C4-2B (cell line): ENCODE measurements at regions not wholly inside any gene's neighbourhood (a gene's known extent, or its start where the extent isn't known, plus 50 kb on each side); places are given as distances from the start of the nearest gene placed in this dataset.

ENCODE experiments used
- ZFX ChIP-seq: fragments of 450-650 bp; IDR thresholded peaks from 2 replicates; pipeline ENCODE4 v1.6.1; 2017
- TF ChIP-seq, protein P1 (sequence below): fragments of 450-650 bp; conservative IDR thresholded peaks from 2 replicates; pipeline ENCODE4 v1.5.1; 2017; ENCODE audit warnings: mild to moderate bottlenecking

DNA sequence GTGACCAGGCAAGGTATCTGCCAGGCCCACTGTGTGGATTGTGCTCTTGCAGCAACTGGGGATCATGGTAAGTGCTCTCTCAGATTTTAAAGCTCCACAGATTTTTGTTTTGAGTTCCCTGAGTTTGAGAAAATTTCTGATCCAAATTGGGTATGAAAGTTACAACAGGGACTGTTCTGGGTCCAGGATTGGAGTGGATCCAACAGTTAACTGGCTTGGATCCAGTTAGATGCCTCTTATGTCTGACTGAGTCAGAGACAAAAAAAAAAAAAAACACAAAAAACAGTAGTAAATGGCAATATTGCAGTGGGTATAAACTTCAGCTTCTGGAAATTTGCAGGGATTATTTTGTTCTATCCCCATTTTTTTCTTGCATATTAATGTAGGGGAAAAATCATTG is 598.8 kb downstream of the C12orf50 start:
- TF ChIP-seq, protein P1, sequence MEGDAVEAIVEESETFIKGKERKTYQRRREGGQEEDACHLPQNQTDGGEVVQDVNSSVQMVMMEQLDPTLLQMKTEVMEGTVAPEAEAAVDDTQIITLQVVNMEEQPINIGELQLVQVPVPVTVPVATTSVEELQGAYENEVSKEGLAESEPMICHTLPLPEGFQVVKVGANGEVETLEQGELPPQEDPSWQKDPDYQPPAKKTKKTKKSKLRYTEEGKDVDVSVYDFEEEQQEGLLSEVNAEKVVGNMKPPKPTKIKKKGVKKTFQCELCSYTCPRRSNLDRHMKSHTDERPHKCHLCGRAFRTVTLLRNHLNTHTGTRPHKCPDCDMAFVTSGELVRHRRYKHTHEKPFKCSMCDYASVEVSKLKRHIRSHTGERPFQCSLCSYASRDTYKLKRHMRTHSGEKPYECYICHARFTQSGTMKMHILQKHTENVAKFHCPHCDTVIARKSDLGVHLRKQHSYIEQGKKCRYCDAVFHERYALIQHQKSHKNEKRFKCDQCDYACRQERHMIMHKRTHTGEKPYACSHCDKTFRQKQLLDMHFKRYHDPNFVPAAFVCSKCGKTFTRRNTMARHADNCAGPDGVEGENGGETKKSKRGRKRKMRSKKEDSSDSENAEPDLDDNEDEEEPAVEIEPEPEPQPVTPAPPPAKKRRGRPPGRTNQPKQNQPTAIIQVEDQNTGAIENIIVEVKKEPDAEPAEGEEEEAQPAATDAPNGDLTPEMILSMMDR = no peak
- TF ChIP-seq ZFX = no peak
